Endothelial cell of umbilical vein (primary cell): ENCODE measurements at regions not wholly inside any gene's neighbourhood (a gene's known extent, or its start where the extent isn't known, plus 50 kb on each side); places are given as distances from the start of the nearest gene placed in this dataset.

Experiments
- BruUV-seq: library from RNA; stranded (reverse); fragments of 400-500 nt; replicated peaks from 2 replicates; lab custom pipeline; 2021; lab: Mats Ljungman, UMichigan
- CTCF ChIA-PET: fragments of 300-600, 350-600 bp; sonication (Branson Sonifier 250); formaldehyde crosslinking; loops from one replicate; lab custom pipeline; 2021; ENCODE audit warnings: antibody characterized with exemption, inconsistent platforms; lab: Charles Lee
- POLR2A ChIA-PET: fragments of 300-600, 350-600 bp; sonication (Branson Sonifier 250); formaldehyde crosslinking; loops from one replicate; lab custom pipeline; 2021; ENCODE audit warnings: antibody characterized with exemption, inconsistent platforms; lab: Charles Lee
- DNase-seq: peaks from one replicate; pipeline ENCODE4 v3.0.0-alpha.2; 2011; ENCODE audit warnings: low read depth, low spot score
- FAIRE-seq: peaks from 2 replicates; lab custom pipeline; 2011; peaks lifted over from hg19 to GRCh38; lab: Jason Lieb, UNC
- H2AFZ ChIP-seq: 2 replicates; pipeline ENCODE4 v1.6.0; 2012; ENCODE audit warnings: low read depth, low read length, control low read depth, inconsistent platforms
- H3K27ac ChIP-seq: 2 replicates; pipeline ENCODE4 v1.5.1; 2011; ENCODE audit warnings: low read depth, mild to moderate bottlenecking, control low read depth, low read length, moderate library complexity; ENCODE audit not compliant: insufficient read depth
- H3K27me3 ChIP-seq, 2 experiments: 2 replicates each; pipeline versions ENCODE4 v1.6.0 to v1.6.1; 2011; ENCODE audit warnings: low read length in 2 of 2, mixed read lengths in 1 of 2; ENCODE audit not compliant: control insufficient read depth in 2 of 2, insufficient read depth in 2 of 2
- H3K36me3 ChIP-seq, 2 experiments: 2 replicates in 1 of 2; 3 replicates in 1 of 2; pipeline ENCODE4 v1.5.1; 2011; ENCODE audit warnings: low read length in 2 of 2, mild to moderate bottlenecking in 1 of 2, moderate library complexity in 1 of 2; ENCODE audit not compliant: control insufficient read depth in 2 of 2, insufficient read depth in 2 of 2; ENCODE audit errors: extremely low read depth in 1 of 2
- H3K4me1 ChIP-seq: 3 replicates; pipeline ENCODE4 v1.5.1; 2011; ENCODE audit warnings: mild to moderate bottlenecking, low read length; ENCODE audit not compliant: control insufficient read depth, insufficient read depth; ENCODE audit errors: extremely low read depth
- H3K4me2 ChIP-seq: 2 replicates; pipeline ENCODE4 v1.6.1; 2011; ENCODE audit warnings: low read length, control low read depth, mixed read lengths; ENCODE audit not compliant: insufficient read depth
- H3K4me3 ChIP-seq, 3 experiments: fragments of 200-600 bp in 1 of 3; sonication (generic), shearing (Covaris generic) in 1 of 3; replicated peaks in 1 of 3; 2 replicates each; pipeline ENCODE4 v1.5.1; 2011 to 2016; ENCODE audit warnings: control low read depth in 3 of 3, low read length in 3 of 3, mild to moderate bottlenecking in 2 of 3, inconsistent platforms in 1 of 3, low read depth in 1 of 3, moderate library complexity in 1 of 3; ENCODE audit not compliant: insufficient read depth in 1 of 3
- H3K79me2 ChIP-seq: 2 replicates; pipeline ENCODE4 v1.6.0; 2012; ENCODE audit warnings: low read length, inconsistent platforms; ENCODE audit not compliant: control insufficient read depth, insufficient read depth
- H3K9ac ChIP-seq: replicated peaks from 2 replicates; pipeline ENCODE3; 2011; ENCODE audit warnings: low read length, control low read depth; ENCODE audit not compliant: insufficient read depth; ENCODE audit errors: extremely low read depth
- H3K9me1 ChIP-seq: replicated peaks from 3 replicates; pipeline ENCODE4 v1.6.0; 2011; ENCODE audit warnings: mild to moderate bottlenecking, low read length; ENCODE audit not compliant: control insufficient read depth, insufficient read depth; ENCODE audit errors: extremely low read depth
- H3K9me3 ChIP-seq: replicated peaks from 2 replicates; pipeline ENCODE4 v1.5.1; 2012; ENCODE audit warnings: low read length, inconsistent platforms; ENCODE audit not compliant: control insufficient read depth, insufficient read depth
- H4K20me1 ChIP-seq: replicated peaks from 2 replicates; pipeline ENCODE3; 2011; ENCODE audit warnings: mild to moderate bottlenecking, low read length; ENCODE audit not compliant: control insufficient read depth, insufficient read depth; ENCODE audit errors: extremely low read depth
- EZH2 ChIP-seq: IDR thresholded peaks from 2 replicates; pipeline ENCODE4 v1.6.1; 2012; ENCODE audit warnings: borderline replicate concordance, low read depth, mild to moderate bottlenecking, moderate library complexity, low read length, inconsistent platforms; ENCODE audit not compliant: severe bottlenecking
- FOS ChIP-seq: IDR thresholded peaks from 2 replicates; pipeline ENCODE4 v1.6.1; 2011; ENCODE audit warnings: mild to moderate bottlenecking, low read length, moderate library complexity, borderline replicate concordance; ENCODE audit not compliant: insufficient read depth
- GATA2 ChIP-seq: IDR thresholded peaks from 2 replicates; pipeline ENCODE4 v1.7.0; 2011; ENCODE audit warnings: low read depth, mild to moderate bottlenecking, moderate library complexity, mixed read lengths, low read length; ENCODE audit not compliant: insufficient read length, insufficient read depth
- JUN ChIP-seq: IDR thresholded peaks from 2 replicates; pipeline ENCODE4 v1.6.1; 2011; ENCODE audit warnings: borderline replicate concordance, low read depth; ENCODE audit not compliant: insufficient read length, insufficient read depth
- MYC ChIP-seq: IDR thresholded peaks from one replicate; pipeline ENCODE4 v1.6.1; 2011; ENCODE audit warnings: mild to moderate bottlenecking, low read depth, low read length
- POLR2A ChIP-seq: IDR thresholded peaks from 2 replicates; pipeline ENCODE4 v1.6.1; 2012; ENCODE audit warnings: low read depth, mild to moderate bottlenecking, control low read depth, low read length
- POLR2AphosphoS5 ChIP-seq: IDR thresholded peaks from 2 replicates; pipeline ENCODE4 v1.6.1; 2012; ENCODE audit warnings: low read depth, mild to moderate bottlenecking, control low read depth, low read length, moderate library complexity; ENCODE audit not compliant: insufficient read depth
- dilution Hi-C: fragments of 300-500 bp; cut with MboI; formaldehyde crosslinking; loops from one replicate; pipeline ENCODE4 v1.15.0; 2019; ENCODE audit warnings: low sequenced_read_pairs; ENCODE audit not compliant: extremely low pct_ligation_motif_present
- intact Hi-C: fragments of 100-400 bp; cut with micrococcal nuclease; formaldehyde crosslinking; loops from one replicate; pipeline ENCODE4 v1.10.0; 2022
- TF ChIP-seq, protein P1 (sequence below), 2 donors: IDR thresholded peaks; 1 replicate in 1 of 2; 2 replicates in 1 of 2; pipeline ENCODE4 v1.5.1; 2011; ENCODE audit warnings: low read length in 2 of 2, mild to moderate bottlenecking in 2 of 2, moderate library complexity in 2 of 2, control low read depth in 1 of 2, inconsistent platforms in 1 of 2, low read depth in 1 of 2; ENCODE audit not compliant: insufficient read depth in 1 of 2; ENCODE audit errors: extremely low read depth in 1 of 2
- TF ChIP-seq, protein P2 (sequence below): IDR thresholded peaks from 2 replicates; pipeline ENCODE4 v1.6.1; 2011; ENCODE audit not compliant: insufficient read depth, insufficient read length

DNA sequence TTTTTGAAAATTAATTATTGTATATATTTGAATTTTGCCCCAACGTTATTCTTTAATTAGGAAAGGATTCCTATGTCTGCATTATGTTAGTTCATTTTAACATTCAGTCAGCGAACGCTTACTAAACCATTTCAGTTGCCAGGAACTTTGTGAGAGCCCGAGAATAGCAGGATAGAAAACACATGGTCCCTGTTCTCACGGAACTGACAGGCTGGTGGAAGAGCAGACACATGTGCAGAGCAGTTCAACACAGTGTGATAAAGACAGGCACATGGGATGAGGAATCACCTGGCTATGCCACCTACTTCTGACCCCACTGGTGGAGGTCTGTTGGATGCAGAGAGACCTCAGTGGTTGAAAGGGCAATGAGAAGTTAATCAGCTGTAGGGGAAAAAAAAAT, 367.2 kb downstream of the EPM2A start:
- Histone ChIP-seq H3K4me1 (no peaks in the 10 kb centered on the region), H2AFZ (no peak overlapping the region), H3K4me2 (no peak overlapping the region), H3K27me3 (no peaks in the 10 kb centered on the region), H4K20me1 (no peaks in the 10 kb centered on the region), H3K27ac (no peak overlapping the region), H3K9ac (no peak overlapping the region), H3K9me3 (no peaks in the 10 kb centered on the region), H3K4me3 (no peak overlapping the region), H3K36me3 (no peaks in the 10 kb centered on the region), H3K9me1 (no peaks in the 10 kb centered on the region), H3K79me2 (no peaks in the 10 kb centered on the region)
- no TSS peak for BruUV-seq
- intact Hi-C loops = no loop called here
- FAIRE-seq (no peak), DNase-seq (no peak)
- ChIA-PET POLR2A (no interaction called here), CTCF (no interaction called here)
- dilution Hi-C loops = no loop called here
- no peak for TF ChIP-seq EZH2
- TF ChIP-seq MYC = no peak
- no peak for TF ChIP-seq JUN
- TF ChIP-seq, protein P1, sequence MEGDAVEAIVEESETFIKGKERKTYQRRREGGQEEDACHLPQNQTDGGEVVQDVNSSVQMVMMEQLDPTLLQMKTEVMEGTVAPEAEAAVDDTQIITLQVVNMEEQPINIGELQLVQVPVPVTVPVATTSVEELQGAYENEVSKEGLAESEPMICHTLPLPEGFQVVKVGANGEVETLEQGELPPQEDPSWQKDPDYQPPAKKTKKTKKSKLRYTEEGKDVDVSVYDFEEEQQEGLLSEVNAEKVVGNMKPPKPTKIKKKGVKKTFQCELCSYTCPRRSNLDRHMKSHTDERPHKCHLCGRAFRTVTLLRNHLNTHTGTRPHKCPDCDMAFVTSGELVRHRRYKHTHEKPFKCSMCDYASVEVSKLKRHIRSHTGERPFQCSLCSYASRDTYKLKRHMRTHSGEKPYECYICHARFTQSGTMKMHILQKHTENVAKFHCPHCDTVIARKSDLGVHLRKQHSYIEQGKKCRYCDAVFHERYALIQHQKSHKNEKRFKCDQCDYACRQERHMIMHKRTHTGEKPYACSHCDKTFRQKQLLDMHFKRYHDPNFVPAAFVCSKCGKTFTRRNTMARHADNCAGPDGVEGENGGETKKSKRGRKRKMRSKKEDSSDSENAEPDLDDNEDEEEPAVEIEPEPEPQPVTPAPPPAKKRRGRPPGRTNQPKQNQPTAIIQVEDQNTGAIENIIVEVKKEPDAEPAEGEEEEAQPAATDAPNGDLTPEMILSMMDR (IDR thresholded peaks at IDR 0.05; ENCODE audit: extremely low read depth in 1 of 2, insufficient read depth in 1 of 2, low read depth in 1 of 2, low read length in 2 of 2) = no peak
- TF ChIP-seq FOS = no peak
- no peak for TF ChIP-seq POLR2A
- TF ChIP-seq POLR2AphosphoS5 = no peak
- TF ChIP-seq GATA2 = no peak
- TF ChIP-seq, protein P2, sequence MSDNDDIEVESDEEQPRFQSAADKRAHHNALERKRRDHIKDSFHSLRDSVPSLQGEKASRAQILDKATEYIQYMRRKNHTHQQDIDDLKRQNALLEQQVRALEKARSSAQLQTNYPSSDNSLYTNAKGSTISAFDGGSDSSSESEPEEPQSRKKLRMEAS = no peak
